Thyroid gland (tissue), 4 donors: ENCODE measurements at regions not wholly inside any gene's neighbourhood (a gene's known extent, or its start where the extent isn't known, plus 50 kb on each side); places are given as distances from the start of the nearest gene placed in this dataset.

Experiments used
- DNase-seq, 2 donors: peaks; one replicate each; pipeline ENCODE4 v3.0.0-alpha.2; 2019
- H3K27ac ChIP-seq, 3 donors: fragments of 200-600 bp; sonication (generic); 1 replicate in 2 of 3; 2 replicates in 1 of 3; pipeline ENCODE4 v1.5.1; 2016 to 2019; ENCODE audit warnings: mild to moderate bottlenecking in 1 of 3, moderate library complexity in 1 of 3
- H3K27me3 ChIP-seq: fragments of 200-600 bp; sonication (generic); one replicate; pipeline ENCODE4 v1.5.1; 2019
- H3K36me3 ChIP-seq, 2 donors: fragments of 200-600 bp; sonication (generic); one replicate each; pipeline ENCODE4 v1.5.1; 2016 to 2019
- H3K4me1 ChIP-seq, 2 donors: fragments of 200-600 bp; sonication (generic); one replicate each; pipeline ENCODE4 v1.5.1; 2017 to 2019
- H3K4me3 ChIP-seq, 3 donors: fragments of 200-600 bp; sonication (generic); replicated peaks in 1 of 3; 1 replicate in 2 of 3; 2 replicates in 1 of 3; pipeline ENCODE4 v1.5.1; 2016; ENCODE audit warnings: mild to moderate bottlenecking in 1 of 3
- H3K9me3 ChIP-seq: fragments of 200-600 bp; sonication (generic); one replicate; pipeline ENCODE4 v1.5.1; 2017
- CTCF ChIP-seq, 6 experiments: fragments of 200-600 bp in 3 of 6; fragments of 450-650 bp in 3 of 6; sonication (generic) in 3 of 6; IDR thresholded peaks; one replicate each; pipeline ENCODE4 v1.5.1; 2016 to 2019; ENCODE audit warnings: antibody characterized with exemption in 6 of 6, mild to moderate bottlenecking in 2 of 6, inconsistent platforms in 1 of 6, moderate library complexity in 1 of 6
- POLR2A ChIP-seq, 2 donors: fragments of 450-650 bp; IDR thresholded peaks; one replicate each; pipeline ENCODE4 v1.6.1; 2017; ENCODE audit warnings: antibody characterized with exemption in 2 of 2, mild to moderate bottlenecking in 2 of 2, moderate library complexity in 1 of 2
- WGBS, 2 donors: methylation state at CpG; one replicate each; pipeline ENCODE4 v1.1.5; 2017; 5-methylcytosine and 5-hydroxymethylcytosine counted together
- intact Hi-C: fragments of 100-400 bp; cut with DNase I; formaldehyde crosslinking; loops from one replicate; pipeline ENCODE4 v1.15.1; 2023

DNA sequence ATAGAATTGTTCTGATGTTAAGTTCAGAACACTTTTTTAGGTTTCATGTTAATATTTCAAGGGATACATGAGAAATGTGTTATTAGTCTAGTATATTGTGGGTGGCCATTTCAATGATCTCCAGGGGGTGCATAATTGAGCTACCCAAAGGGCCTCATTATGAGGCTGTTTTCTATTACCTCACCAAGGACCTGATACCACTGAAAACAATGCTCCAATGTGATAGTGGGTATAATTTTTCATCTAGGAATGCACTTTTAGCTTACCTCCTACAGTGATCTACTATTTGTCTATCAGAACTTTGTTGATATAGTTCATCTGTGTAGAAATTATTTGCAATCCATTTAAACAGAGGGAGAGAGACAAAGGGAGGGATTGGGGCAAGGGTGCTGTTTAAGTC is 106.8 kb upstream of the HS3ST5 start:
- H3K9me3 ChIP-seq, result no peaks in the 10 kb centered on the region
- H3K4me1 ChIP-seq, result no peaks in the 10 kb centered on the region
- DNase-seq, result no peak
- no peak overlapping the region for H3K4me3 ChIP-seq
- intact Hi-C loops, result no loop called here
- H3K36me3 ChIP-seq, result no peaks in the 10 kb centered on the region
- no peak overlapping the region for H3K27ac ChIP-seq
- TF ChIP-seq CTCF (IDR thresholded peaks at IDR 0.05) (no peak), POLR2A (IDR thresholded peaks at IDR 0.05) (no peak)
- H3K27me3 ChIP-seq, result no peaks in the 10 kb centered on the region

DNA sequence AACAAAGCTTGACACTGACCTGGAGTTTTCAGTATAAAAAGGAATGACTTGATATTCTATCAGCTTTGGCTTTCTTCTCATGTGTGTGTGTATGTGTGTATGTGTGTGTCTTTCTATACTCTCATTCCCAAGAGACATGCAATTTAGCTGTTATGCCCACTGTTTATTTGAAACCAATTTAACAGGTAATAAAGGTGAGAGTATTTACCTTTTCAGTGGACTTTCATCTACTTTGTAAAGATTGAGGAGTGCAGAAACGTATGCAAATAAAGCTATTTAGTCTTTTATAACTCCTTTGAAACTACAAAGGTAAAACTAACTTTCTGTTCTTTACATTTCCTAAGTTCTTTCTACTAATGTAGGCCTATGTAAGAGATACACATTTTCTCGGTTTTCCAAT is 103.5 kb upstream of the HS3ST5 start:
- Histone ChIP-seq H3K27me3 (no peaks in the 10 kb centered on the region), H3K9me3 (no peaks in the 10 kb centered on the region), H3K4me1 (no peaks in the 10 kb centered on the region), H3K27ac (no peak overlapping the region), H3K4me3 (no peak overlapping the region), H3K36me3 (no peaks in the 10 kb centered on the region)
- WGBS, 2 donors, result 85% methylated on average over 2 of the region's 2 CpGs
- intact Hi-C loops, result no loop called here
- TF ChIP-seq POLR2A (IDR thresholded peaks at IDR 0.05), result no peak
- TF ChIP-seq CTCF (IDR thresholded peaks at IDR 0.05), result no peak
- DNase-seq, result no peak

GRCh38 chr6:114445846-114446245 is 103.0 kb upstream of the HS3ST5 start:
- no peaks in the 10 kb centered on the region for H3K27me3 ChIP-seq
- no peak for TF ChIP-seq POLR2A (IDR thresholded peaks at IDR 0.05)
- no peak for TF ChIP-seq CTCF (IDR thresholded peaks at IDR 0.05)
- H3K4me1 ChIP-seq, result no peaks in the 10 kb centered on the region
- WGBS, 2 donors, result 89 to 92% methylated on average over 2 of the region's 2 CpGs
- intact Hi-C loops, result no loop called here
- no peaks in the 10 kb centered on the region for H3K9me3 ChIP-seq
- no peak overlapping the region for H3K27ac ChIP-seq
- H3K36me3 ChIP-seq, result no peaks in the 10 kb centered on the region
- H3K4me3 ChIP-seq, result no peak overlapping the region
- no peak for DNase-seq

- WGBS, 2 donors, result 83 to 92% methylated on average over 1 of the region's 1 CpG
- DNase-seq, result no peak
- Histone ChIP-seq H3K27ac (no peak overlapping the region), H3K27me3 (no peaks in the 10 kb centered on the region), H3K4me1 (no peaks in the 10 kb centered on the region), H3K36me3 (no peaks in the 10 kb centered on the region), H3K4me3 (no peak overlapping the region), H3K9me3 (no peaks in the 10 kb centered on the region)
- intact Hi-C loops, result no loop called here
- TF ChIP-seq CTCF (IDR thresholded peaks at IDR 0.05) (no peak), POLR2A (IDR thresholded peaks at IDR 0.05) (no peak)
Measured at GRCh38 chr6:114439411-114439810, 96.6 kb upstream of the HS3ST5 start.

DNA sequence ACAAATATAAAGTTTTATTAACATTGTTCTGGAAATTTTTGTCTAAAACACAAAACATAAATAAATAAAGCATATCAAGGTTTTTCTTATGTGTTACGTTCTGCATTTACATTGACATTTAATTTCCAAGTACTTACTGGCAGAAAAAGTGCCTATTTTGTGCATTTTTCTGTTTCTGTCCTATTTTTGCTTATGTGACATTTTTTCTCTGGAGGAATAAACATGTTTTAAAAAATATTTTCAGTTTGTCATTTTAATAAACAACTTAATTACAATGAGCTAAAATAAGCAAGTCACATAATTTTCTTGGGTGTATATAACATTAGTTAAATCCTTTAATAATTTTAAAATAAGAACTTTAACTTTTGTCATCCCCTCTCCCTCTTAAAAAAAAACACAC is 94.4 kb upstream of the HS3ST5 start:
- H3K4me3 ChIP-seq, result no peak overlapping the region
- WGBS, 2 donors, result 84 to 85% methylated on average over 1 of the region's 1 CpG
- TF ChIP-seq POLR2A (IDR thresholded peaks at IDR 0.05) (no peak), CTCF (IDR thresholded peaks at IDR 0.05) (no peak)
- H3K4me1 ChIP-seq, result no peaks in the 10 kb centered on the region
- no peak overlapping the region for H3K27ac ChIP-seq
- no peaks in the 10 kb centered on the region for H3K9me3 ChIP-seq
- no peaks in the 10 kb centered on the region for H3K36me3 ChIP-seq
- H3K27me3 ChIP-seq, result no peaks in the 10 kb centered on the region
- intact Hi-C loops, result no loop called here
- no peak for DNase-seq
